B cell (primary cell): ENCODE measurements at regions not wholly inside any gene's neighbourhood (a gene's known extent, or its start where the extent isn't known, plus 50 kb on each side); places are given as distances from the start of the nearest gene placed in this dataset.

Source experiments
- EZH2 ChIP-seq: IDR thresholded peaks from 2 replicates; pipeline ENCODE4 v1.6.1; 2012; ENCODE audit warnings: borderline replicate concordance, low read depth, mild to moderate bottlenecking, moderate library complexity, low read length; ENCODE audit not compliant: insufficient read depth, poor library complexity, severe bottlenecking
- TF ChIP-seq, protein P1 (sequence below): fragments of 200-600 bp; IDR thresholded peaks from one replicate; pipeline ENCODE4 v1.8.0; 2022; ENCODE audit warnings: antibody characterized with exemption, mild to moderate bottlenecking

DNA sequence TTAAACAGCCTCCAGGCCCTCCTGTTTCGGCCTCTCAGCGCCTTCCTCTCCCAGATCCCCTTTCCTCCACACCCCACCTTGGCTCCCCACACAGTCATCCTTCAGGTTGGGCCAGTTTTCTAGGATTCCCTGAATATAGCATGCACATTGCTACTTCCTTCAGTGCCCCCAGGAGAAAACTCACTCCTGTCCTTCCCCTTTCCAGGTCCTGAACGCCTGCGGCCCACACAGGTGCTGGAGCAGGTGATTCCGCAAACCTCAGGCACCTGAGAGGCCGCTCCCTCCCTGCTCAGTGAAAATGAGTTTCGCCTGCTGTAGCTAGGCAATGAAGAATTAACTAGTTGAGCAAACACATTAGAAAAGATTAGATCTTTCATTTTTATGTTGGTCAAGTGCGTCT lies 185.0 kb downstream of the MED10 start:
- TF ChIP-seq, protein P1, sequence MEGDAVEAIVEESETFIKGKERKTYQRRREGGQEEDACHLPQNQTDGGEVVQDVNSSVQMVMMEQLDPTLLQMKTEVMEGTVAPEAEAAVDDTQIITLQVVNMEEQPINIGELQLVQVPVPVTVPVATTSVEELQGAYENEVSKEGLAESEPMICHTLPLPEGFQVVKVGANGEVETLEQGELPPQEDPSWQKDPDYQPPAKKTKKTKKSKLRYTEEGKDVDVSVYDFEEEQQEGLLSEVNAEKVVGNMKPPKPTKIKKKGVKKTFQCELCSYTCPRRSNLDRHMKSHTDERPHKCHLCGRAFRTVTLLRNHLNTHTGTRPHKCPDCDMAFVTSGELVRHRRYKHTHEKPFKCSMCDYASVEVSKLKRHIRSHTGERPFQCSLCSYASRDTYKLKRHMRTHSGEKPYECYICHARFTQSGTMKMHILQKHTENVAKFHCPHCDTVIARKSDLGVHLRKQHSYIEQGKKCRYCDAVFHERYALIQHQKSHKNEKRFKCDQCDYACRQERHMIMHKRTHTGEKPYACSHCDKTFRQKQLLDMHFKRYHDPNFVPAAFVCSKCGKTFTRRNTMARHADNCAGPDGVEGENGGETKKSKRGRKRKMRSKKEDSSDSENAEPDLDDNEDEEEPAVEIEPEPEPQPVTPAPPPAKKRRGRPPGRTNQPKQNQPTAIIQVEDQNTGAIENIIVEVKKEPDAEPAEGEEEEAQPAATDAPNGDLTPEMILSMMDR = no peak
- TF ChIP-seq EZH2 = no peak
